K562 (cell line): ENCODE measurements at regions not wholly inside any gene's neighbourhood (a gene's known extent, or its start where the extent isn't known, plus 50 kb on each side); places are given as distances from the start of the nearest gene placed in this dataset.

ENCODE experiments used
- ATAC-seq: fragments of 200-7000 bp; cut with Tn5 transposase; 3 replicates; pipeline ENCODE4 v1.9.1; 2020; ENCODE audit warnings: moderate library complexity
- BruUV-seq: library from RNA; stranded (reverse); fragments of 400-500 nt; replicated peaks from 2 replicates; lab custom pipeline; 2021; lab: Mats Ljungman, UMichigan
- CTCF ChIA-PET: fragments of 300-600 bp; formaldehyde crosslinking; extraction: SDS; loops from one replicate; lab custom pipeline; 2021; ENCODE audit warnings: low intra/inter-chr PET ratio; lab: Yijun Ruan, JAX
- POLR2A ChIA-PET: fragments of 300-600, 350-650 bp; sonication (Branson Sonifier 250); formaldehyde crosslinking; extraction: SDS; loops from one replicate; lab custom pipeline; 2021; ENCODE audit warnings: antibody characterized with exemption, inconsistent platforms; lab: Yijun Ruan, JAX
- DNase-seq, 4 experiments: peaks; one replicate each; pipeline versions ENCODE4 v3.0.0 to v3.0.0-alpha.2; 2011 to 2018; ENCODE audit warnings: low spot score in 3 of 4, mixed read lengths in 3 of 4; ENCODE audit errors: extremely low read depth in 1 of 4
- FAIRE-seq: peaks from 2 replicates; lab custom pipeline; 2011; peaks lifted over from hg19 to GRCh38; lab: Jason Lieb, UNC
- H2AFZ ChIP-seq: 2 replicates; pipeline ENCODE4 v1.6.0; 2011; ENCODE audit warnings: low read depth, low read length, control low read depth, inconsistent platforms
- H3K27ac ChIP-seq: fragments of 200-600 bp; 3 replicates; pipeline ENCODE4 v1.8.0; 2011; ENCODE audit warnings: low read depth, mild to moderate bottlenecking, control low read depth, inconsistent platforms, low read length, moderate library complexity, mixed read lengths; ENCODE audit errors: extremely low read depth
- H3K27me3 ChIP-seq, 2 experiments: fragments of 300-600 bp in 1 of 2; 2 replicates in 1 of 2; 3 replicates in 1 of 2; pipeline versions ENCODE4 v1.6.0 to v1.8.0; 2011; ENCODE audit warnings: inconsistent platforms in 2 of 2, low read length in 2 of 2, mild to moderate bottlenecking in 1 of 2, mixed read lengths in 1 of 2, moderate library complexity in 1 of 2; ENCODE audit not compliant: control insufficient read depth in 2 of 2, insufficient read depth in 2 of 2
- H3K36me3 ChIP-seq: fragments of 300-600 bp; 3 replicates; pipeline ENCODE4 v1.8.0; 2011; ENCODE audit warnings: mild to moderate bottlenecking, low read length, inconsistent platforms; ENCODE audit not compliant: control insufficient read depth, insufficient read depth
- H3K4me1 ChIP-seq, 2 experiments: fragments of 200-600 bp in 1 of 2; replicated peaks in 1 of 2; 2 replicates in 1 of 2; 3 replicates in 1 of 2; pipeline versions ENCODE4 v1.5.1 to v1.8.0; 2011; ENCODE audit warnings: inconsistent platforms in 2 of 2, low read length in 2 of 2, mild to moderate bottlenecking in 1 of 2, mixed read lengths in 1 of 2, moderate library complexity in 1 of 2; ENCODE audit not compliant: control insufficient read depth in 2 of 2, insufficient read depth in 2 of 2
- H3K4me2 ChIP-seq: 2 replicates; pipeline ENCODE4 v1.6.1; 2011; ENCODE audit warnings: low read length, control low read depth, inconsistent platforms, mixed read lengths; ENCODE audit not compliant: insufficient read depth
- H3K4me3 ChIP-seq: fragments of 200-600 bp; sonication (generic), shearing (Covaris generic); 2 replicates; pipeline ENCODE4 v1.5.1; 2016; ENCODE audit warnings: control low read depth, inconsistent platforms
- H3K79me2 ChIP-seq: fragments of 200-600 bp; 3 replicates; pipeline ENCODE4 v1.8.0; 2011; ENCODE audit warnings: low read length, inconsistent platforms; ENCODE audit not compliant: control insufficient read depth, insufficient read depth
- H3K9ac ChIP-seq, 2 experiments: 2 replicates each; pipeline versions ENCODE4 v1.6.0 to v1.6.1; 2011; ENCODE audit warnings: low read depth in 2 of 2, low read length in 2 of 2, control low read depth in 1 of 2, inconsistent platforms in 1 of 2, mild to moderate bottlenecking in 1 of 2, mixed read lengths in 1 of 2; ENCODE audit not compliant: insufficient read depth in 1 of 2
- H3K9me1 ChIP-seq: one replicate; pipeline ENCODE4 v1.6.0; 2011; ENCODE audit warnings: inconsistent platforms, mild to moderate bottlenecking, low read length, moderate library complexity; ENCODE audit not compliant: control insufficient read depth, insufficient read depth
- H3K9me3 ChIP-seq: replicated peaks from 2 replicates; pipeline ENCODE4 v1.5.1; 2011; ENCODE audit warnings: low read depth, low read length, inconsistent platforms; ENCODE audit not compliant: control insufficient read depth, insufficient read depth
- H4K20me1 ChIP-seq: replicated peaks from 2 replicates; pipeline ENCODE4 v1.6.1; 2011; ENCODE audit warnings: low read length, inconsistent platforms, mixed read lengths; ENCODE audit not compliant: control insufficient read depth, insufficient read depth
- CEBPG ChIP-seq, 3 experiments: fragments of 200-800 bp in 1 of 3; sonication (Bioruptor generic) in 1 of 3; sonication (generic) in 1 of 3; formaldehyde crosslinking in 1 of 3; IDR thresholded peaks in 2 of 3; conservative IDR thresholded peaks in 1 of 3; 2 replicates each; pipeline versions ENCODE4 v1.6.1 to v1.8.0; 2016 to 2022; ENCODE audit warnings: missing compliant biosample characterization in 2 of 3, missing genetic modification characterization in 2 of 3, mild to moderate bottlenecking in 1 of 3, missing genetic modification reagents in 1 of 3
- ELF1 ChIP-seq: fragments of 200-800 bp; sonication (Bioruptor generic); IDR thresholded peaks from 2 replicates; pipeline ENCODE4 v1.6.1; 2016; ENCODE audit warnings: missing genetic modification characterization, missing compliant biosample characterization
- ETV6 ChIP-seq, 3 experiments: fragments of 150-350 bp in 1 of 3; sonication (generic) in 1 of 3; formaldehyde crosslinking in 1 of 3; IDR thresholded peaks; 2 replicates each; pipeline versions ENCODE4 v1.6.1 to v1.8.0; 2014 to 2022; ENCODE audit warnings: borderline replicate concordance in 2 of 3, low read depth in 2 of 3, antibody characterized with exemption in 1 of 3, low read length in 1 of 3, mild to moderate bottlenecking in 1 of 3, missing genetic modification reagents in 1 of 3
- FOXK1 ChIP-seq: sonication (generic); formaldehyde crosslinking; IDR thresholded peaks from 2 replicates; pipeline ENCODE4 v1.8.0; 2022; ENCODE audit warnings: missing genetic modification reagents, mild to moderate bottlenecking, borderline replicate concordance
- GATAD2B ChIP-seq: fragments of 450-650 bp; IDR thresholded peaks from 2 replicates; pipeline ENCODE4 v1.6.1; 2017; ENCODE audit warnings: mild to moderate bottlenecking, borderline replicate concordance
- ID3 ChIP-seq, 2 experiments: fragments of 250-450 bp in 1 of 2; fragments of 450-650 bp in 1 of 2; sonication (Bioruptor Pico) in 1 of 2; IDR thresholded peaks; 2 replicates each; pipeline versions ENCODE4 v1.6.1 to v1.8.0; 2016 to 2021; ENCODE audit warnings: mild to moderate bottlenecking in 2 of 2, moderate library complexity in 2 of 2, missing compliant biosample characterization in 1 of 2, missing genetic modification characterization in 1 of 2
- NFATC3 ChIP-seq: fragments of 450-650 bp; IDR thresholded peaks from 2 replicates; pipeline ENCODE4 v1.6.1; 2017; ENCODE audit warnings: mild to moderate bottlenecking
- PBX2 ChIP-seq, 2 experiments: IDR thresholded peaks in 1 of 2; conservative IDR thresholded peaks in 1 of 2; 2 replicates each; pipeline ENCODE4 v1.6.1; 2016; ENCODE audit warnings: low read depth in 2 of 2, mild to moderate bottlenecking in 1 of 2, missing compliant biosample characterization in 1 of 2, missing genetic modification characterization in 1 of 2, moderate library complexity in 1 of 2
- SETDB1 ChIP-seq: IDR thresholded peaks from one replicate; pipeline ENCODE4 v1.6.1; 2012; ENCODE audit warnings: low read length, control low read depth, inconsistent platforms
- ZKSCAN3 ChIP-seq: fragments of 250-450 bp; sonication (Bioruptor Pico); IDR thresholded peaks from 2 replicates; pipeline ENCODE4 v1.4.0; 2020
- ZNF512 ChIP-seq: IDR thresholded peaks from 2 replicates; pipeline ENCODE4 v1.6.1; 2016; ENCODE audit warnings: missing genetic modification characterization, missing compliant biosample characterization
- ZNF785 ChIP-seq: fragments of 250-450 bp; sonication (Bioruptor Pico); IDR thresholded peaks from 2 replicates; pipeline ENCODE4 v1.4.0; 2020; ENCODE audit warnings: mild to moderate bottlenecking
- WGBS: fragments of 100-300 bp; shearing (Covaris generic); methylation state at CpG from one replicate; pipeline ENCODE4 v1.1.6; 2016; ENCODE audit warnings: low coverage, mixed read lengths; ENCODE audit not compliant: insufficient coverage; ENCODE audit errors: missing lambda C conversion rate; 5-methylcytosine and 5-hydroxymethylcytosine counted together
- in situ Hi-C: fragments of 300-500 bp; cut with MboI; formaldehyde crosslinking; loops from 4 replicates; pipeline ENCODE4 v1.15.0; 2018; ENCODE audit warnings: inconsistent platforms, mixed read lengths
- intact Hi-C: fragments of 100-400 bp; cut with micrococcal nuclease; formaldehyde crosslinking; loops from 2 replicates; pipeline ENCODE4 v1.14.2; 2022

GRCh38 chr13:99829593-99830239, 141.9 kb downstream of the ZIC5 start (continued):
- TF ChIP-seq ZNF512: no peak
- TF ChIP-seq ELF1 (tag): no peak
- no peak for TF ChIP-seq FOXK1 (CRISPR knock-in tag)
- TF ChIP-seq ZKSCAN3 (CRISPR knock-in tag): no peak
- TF ChIP-seq, all 486 proteins: peak for 0

GRCh38 chr13:99829161-99829560, 142.4 kb downstream of the ZIC5 start:
- H3K27ac ChIP-seq: no peak overlapping the region
- no peak for ATAC-seq

More at GRCh38 chr13:99829161-99829560, 142.4 kb downstream of the ZIC5 start:
- DNase-seq (no peak), FAIRE-seq (no peak)
- Histone ChIP-seq H3K4me2 (no peak overlapping the region), H4K20me1 (peaks cover 3% of the 10 kb centered on the region; the same call in 1 of the 2 replicates), H3K4me1 (no peaks in the 10 kb centered on the region), H2AFZ (no peak overlapping the region), H3K79me2 (no peaks in the 10 kb centered on the region), H3K9ac (no peak overlapping the region), H3K9me1 (no peaks in the 10 kb centered on the region), H3K36me3 (no peaks in the 10 kb centered on the region), H3K27me3 (peaks cover 5 to 33% of the 10 kb centered on the region in 2 experiments; a peak in 4 of 5 replicates), H3K4me3 (no peak overlapping the region), H3K9me3 (no peaks in the 10 kb centered on the region)
- in situ Hi-C loops (no loop called here), intact Hi-C loops (no loop called here)
- CTCF ChIA-PET: no interaction called here
- TF ChIP-seq PBX2 (CRISPR knock-in tag; IDR thresholded peaks at IDR 0.05; ENCODE audit: low read depth) (no peak), PBX2 (tag; conservative IDR thresholded peaks at IDR 0.05; ENCODE audit: low read depth) (no peak), ZNF785 (CRISPR knock-in tag) (no peak), NFATC3 (no peak), SETDB1 (no peak), ETV6 (IDR thresholded peaks at IDR 0.05; ENCODE audit: borderline replicate concordance in 1 of 2, low read depth in 2 of 2, low read length in 1 of 2) (no peak), ETV6 (CRISPR knock-in tag; IDR thresholded peaks at IDR 0.05; ENCODE audit: borderline replicate concordance) (no peak), CEBPG (CRISPR knock-in tag; IDR thresholded peaks at IDR 0.05) (no peak), CEBPG (tag; conservative IDR thresholded peaks at IDR 0.05 in 1 of 2, IDR thresholded peaks at IDR 0.05 in 1 of 2) (no peak), ID3 (CRISPR knock-in tag; IDR thresholded peaks at IDR 0.05) (no peak), ID3 (tag; IDR thresholded peaks at IDR 0.05) (no peak), GATAD2B (no peak)
- POLR2A ChIA-PET: interaction anchor here (0.6 kb wide), 1 partner anchor 158 kb away, joined by 3 read pairs; no protein-coding TSS in a partner anchor
- no TSS peak for BruUV-seq
- WGBS: 0% methylated on average over 5 of the region's 5 CpGs
